ENCODE measurements at regions not wholly inside any gene's neighbourhood (a gene's known extent, or its start where the extent isn't known, plus 50 kb on each side); places are given as distances from the start of the nearest gene placed in this dataset.
"Not testable (repeated sequence)": the region's sequence is repeated elsewhere in the genome, so short reads cannot be mapped to it uniquely, and the experiment has no call there.

DNA sequence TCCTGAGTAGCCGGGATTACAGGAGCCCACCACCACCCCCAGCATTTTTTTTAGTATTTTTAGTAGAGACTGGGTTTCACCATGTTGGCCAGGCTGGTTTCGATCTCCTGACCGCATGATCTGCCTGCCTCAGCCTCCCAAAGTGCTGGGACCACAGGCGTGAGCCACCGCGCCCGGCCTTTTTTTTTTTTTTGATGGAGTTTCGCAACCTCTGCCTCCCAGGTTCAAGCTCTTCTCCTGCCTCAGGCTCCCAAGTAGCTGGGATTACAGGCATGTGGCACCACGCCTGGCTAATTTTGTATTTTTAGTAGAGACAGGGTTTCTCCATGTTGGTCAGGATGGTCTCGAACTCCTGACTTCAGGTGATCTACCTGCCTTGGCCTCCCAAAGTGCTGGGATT lies 60.2 kb upstream of the PAXBP1 start:
- not testable (repeated sequence) for TF ChIP-seq CTCF (conservative IDR thresholded peaks at IDR 0.05 in 1 of 2, IDR thresholded peaks at IDR 0.05 in 1 of 2; ENCODE audit: low read depth in 1 of 2, low read length in 2 of 2); EZH2 (IDR thresholded peaks at IDR 0.05; ENCODE audit: low read length, missing control alignments)
